ENCODE measurements at regions not wholly inside any gene's neighbourhood (a gene's known extent, or its start where the extent isn't known, plus 50 kb on each side); places are given as distances from the start of the nearest gene placed in this dataset.

DNA sequence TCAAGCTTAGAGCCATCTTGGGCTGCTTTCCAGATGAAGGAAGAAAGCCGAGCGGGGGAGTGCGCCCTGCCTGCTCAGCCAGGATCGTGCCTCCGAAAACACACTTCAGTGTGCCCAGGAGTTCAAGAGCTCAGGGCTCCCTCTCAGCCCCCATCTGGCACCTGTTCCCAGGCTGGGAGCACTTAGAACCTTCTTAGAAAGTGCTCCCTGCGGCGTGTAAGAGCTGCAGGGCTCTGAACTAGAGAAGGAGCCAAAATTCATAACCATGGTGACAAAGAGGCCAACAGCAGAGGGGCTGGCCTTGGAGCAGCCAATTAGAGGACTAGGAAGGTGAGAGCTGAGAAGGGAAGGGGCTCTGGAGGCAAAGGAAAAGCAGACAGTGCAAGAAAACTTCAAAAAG lies 59.0 kb upstream of the TNRC6C start:
- DNase-seq, result no peak

- DNase-seq, result no peak
These were observed 57.0 kb upstream of the TNRC6C start for GRCh38 chr17:77901481-77901880.

DNA sequence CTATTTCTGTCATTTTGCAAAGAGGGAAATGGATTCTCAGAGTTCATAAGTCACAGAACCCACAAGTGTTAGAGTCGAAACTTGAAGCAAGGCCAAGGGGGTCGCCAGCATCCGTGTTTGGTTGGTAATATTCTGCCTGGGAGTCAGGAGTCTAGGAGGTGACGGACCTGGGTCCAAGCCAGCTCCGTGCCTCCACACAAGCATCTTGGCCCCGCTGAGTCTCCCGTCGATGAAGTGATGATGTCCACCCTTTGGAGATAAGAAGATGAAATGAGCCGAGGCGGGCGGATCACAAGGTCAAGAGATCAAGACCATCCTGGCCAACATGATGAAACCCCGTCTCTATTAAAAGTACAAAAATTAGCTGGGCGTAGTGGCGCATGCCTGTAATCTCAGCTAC lies 53.2 kb upstream of the TNRC6C start:
- DNase-seq, result no peak

- DNase-seq, result no peak
These were observed 52.7 kb upstream of the TNRC6C start for GRCh38 chr17:77905766-77906165.

DNA sequence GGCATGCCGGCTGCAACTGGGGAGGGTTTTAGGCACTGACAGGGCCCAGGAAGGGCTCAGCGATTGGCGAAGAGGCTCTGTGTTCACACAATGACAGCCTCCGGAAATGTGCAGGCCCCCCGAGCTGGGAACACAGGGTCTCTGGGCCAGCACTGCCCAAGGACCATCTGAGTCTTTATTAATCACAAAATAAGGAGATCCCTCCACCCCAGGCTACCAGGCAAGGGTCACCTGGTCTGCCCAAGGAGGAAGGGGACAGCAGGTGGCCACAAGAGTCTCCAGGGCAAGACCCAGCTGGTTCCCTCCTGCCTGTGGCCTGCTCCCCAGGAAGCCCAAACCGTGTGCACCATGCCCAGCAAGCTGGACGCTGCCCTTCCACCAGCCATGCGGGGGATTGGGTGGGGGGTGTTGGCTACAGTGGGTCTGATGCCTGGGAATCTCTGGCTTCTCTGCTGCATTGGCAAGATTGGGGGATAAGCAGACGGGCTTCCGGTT lies 52.1 kb upstream of the TNRC6C start:
- DNase-seq, result no peak

DNA sequence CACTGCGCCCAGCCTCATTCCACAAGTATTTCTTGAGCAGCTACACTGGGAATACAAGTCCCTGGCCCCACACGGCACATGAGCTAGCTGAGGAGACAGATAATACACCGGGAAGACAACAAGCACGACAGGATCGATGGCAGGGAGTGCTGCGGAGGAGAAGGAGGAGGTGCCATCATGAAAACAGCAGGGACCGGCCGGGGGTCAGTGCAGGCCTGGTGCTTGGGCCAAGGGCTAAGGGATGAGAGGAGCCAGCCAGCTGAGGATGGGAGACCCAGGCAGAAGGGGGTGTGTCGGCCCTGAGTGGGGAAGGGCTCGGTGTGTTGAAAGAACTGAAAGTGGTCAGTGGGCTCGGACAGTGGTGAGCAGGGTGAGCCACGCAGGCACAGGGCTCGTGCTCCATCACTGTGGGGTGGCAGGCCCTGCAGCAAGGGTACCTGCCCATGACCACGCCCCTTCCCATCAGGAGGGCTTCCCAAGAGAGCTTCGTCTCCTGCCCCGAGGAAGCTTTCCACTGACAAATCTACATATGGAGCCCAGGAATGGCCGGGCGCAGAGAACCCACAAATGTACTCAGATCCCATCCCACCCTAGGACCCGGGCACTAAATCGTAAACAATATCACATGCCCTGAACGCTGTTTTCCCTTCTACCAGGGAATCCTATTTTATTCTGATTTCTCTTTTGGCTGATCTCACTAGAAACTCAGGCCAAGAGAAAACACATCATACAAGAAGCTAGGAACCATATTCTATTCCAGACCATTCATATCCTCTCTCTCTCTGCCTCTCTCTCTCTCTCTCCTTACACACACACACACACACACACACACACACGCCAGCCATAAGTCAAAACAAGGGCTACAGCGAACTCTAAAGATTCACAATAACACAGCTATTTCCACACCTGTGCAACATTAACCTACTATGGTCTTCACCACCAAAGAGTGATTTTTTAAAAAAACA lies 50.7 kb upstream of the TNRC6C start:
- DNase-seq, result no peak

GRCh38 chr17:77908501-77908900 lies 50.0 kb upstream of the TNRC6C start:
- no peak for DNase-seq
